ENCODE measurements at regions not wholly inside any gene's neighbourhood (a gene's known extent, or its start where the extent isn't known, plus 50 kb on each side); places are given as distances from the start of the nearest gene placed in this dataset.

GRCh38 chr12:63400718-63401117, 249.7 kb upstream of the AVPR1A start:
- TF ChIP-seq POLR2A (IDR thresholded peaks at IDR 0.05; ENCODE audit: low read depth, low read length): peak; percentile 61
- peak; percentile 83 for TF ChIP-seq JUN (IDR thresholded peaks at IDR 0.05; ENCODE audit: borderline replicate concordance, insufficient read depth, insufficient read length, low read depth)
- TF ChIP-seq EZH2 (IDR thresholded peaks at IDR 0.05; ENCODE audit: borderline replicate concordance, low read depth, low read length, severe bottlenecking): no peak
- no peak for TF ChIP-seq CTCF (IDR thresholded peaks at IDR 0.05; ENCODE audit: extremely low read depth in 1 of 2, insufficient read depth in 1 of 2, low read depth in 1 of 2, low read length in 2 of 2)
- TF ChIP-seq POLR2AphosphoS5 (IDR thresholded peaks at IDR 0.05; ENCODE audit: insufficient read depth, low read depth, low read length): peak; percentile 69
- TF ChIP-seq GATA2 (IDR thresholded peaks at IDR 0.05; ENCODE audit: insufficient read depth, insufficient read length, low read depth, low read length): no peak
- no peak for TF ChIP-seq MAX (IDR thresholded peaks at IDR 0.05; ENCODE audit: insufficient read depth, insufficient read length)
- peak; percentile 84 for TF ChIP-seq FOS (IDR thresholded peaks at IDR 0.05; ENCODE audit: borderline replicate concordance, insufficient read depth, low read length)

Measured in endothelial cell of umbilical vein (primary cell).